NB4 (cell line): ENCODE measurements at regions not wholly inside any gene's neighbourhood (a gene's known extent, or its start where the extent isn't known, plus 50 kb on each side); places are given as distances from the start of the nearest gene placed in this dataset.

Experiments
- MYC ChIP-seq: IDR thresholded peaks from 2 replicates; pipeline ENCODE4 v1.6.1; 2011; ENCODE audit warnings: low read depth, low read length
- POLR2A ChIP-seq: IDR thresholded peaks from 2 replicates; pipeline ENCODE4 v1.6.1; 2011; ENCODE audit warnings: mild to moderate bottlenecking; ENCODE audit not compliant: insufficient read length; ENCODE audit errors: extremely low read depth
- TF ChIP-seq, protein P1 (sequence below): IDR thresholded peaks from one replicate; pipeline ENCODE4 v1.5.1; 2012; ENCODE audit warnings: low read depth, low read length
- TF ChIP-seq, protein P2 (sequence below): IDR thresholded peaks from 2 replicates; pipeline ENCODE4 v1.6.1; 2011; ENCODE audit warnings: low read depth, low read length

DNA sequence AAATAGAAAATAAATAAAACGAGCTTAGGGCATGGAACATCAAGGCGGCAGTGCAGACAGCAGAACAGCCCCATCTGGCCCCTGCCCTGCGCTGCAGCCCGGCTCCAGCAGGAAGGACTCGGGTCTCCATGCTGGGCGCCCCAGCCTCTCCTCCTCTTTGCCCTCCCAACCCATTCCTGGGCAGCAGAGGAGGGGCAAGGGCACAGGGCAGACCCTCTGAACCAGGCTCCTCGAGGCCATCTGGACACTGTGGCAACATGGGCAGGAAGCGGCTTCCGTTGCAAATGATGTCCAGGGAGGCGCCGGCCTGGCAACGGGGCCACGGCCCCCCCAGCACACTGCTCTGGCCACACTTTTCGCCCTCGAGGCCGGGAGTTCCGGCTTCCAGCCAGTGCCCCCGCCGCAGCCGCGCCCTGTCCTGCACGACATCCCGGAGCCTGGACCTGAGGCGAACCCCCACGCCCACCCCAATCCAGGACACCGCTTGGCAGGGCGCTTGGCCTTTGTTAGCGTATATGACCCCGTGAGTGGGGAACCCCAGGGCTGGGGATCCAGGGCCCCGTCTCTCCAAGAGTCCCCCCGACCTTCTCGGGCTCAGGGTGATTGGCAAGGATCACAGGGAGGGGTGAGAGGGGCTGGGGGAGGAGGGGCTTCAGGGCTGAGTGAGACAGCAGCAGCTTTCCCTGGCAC, 192.1 kb downstream of the IGLL1 start:
- TF ChIP-seq, protein P1, sequence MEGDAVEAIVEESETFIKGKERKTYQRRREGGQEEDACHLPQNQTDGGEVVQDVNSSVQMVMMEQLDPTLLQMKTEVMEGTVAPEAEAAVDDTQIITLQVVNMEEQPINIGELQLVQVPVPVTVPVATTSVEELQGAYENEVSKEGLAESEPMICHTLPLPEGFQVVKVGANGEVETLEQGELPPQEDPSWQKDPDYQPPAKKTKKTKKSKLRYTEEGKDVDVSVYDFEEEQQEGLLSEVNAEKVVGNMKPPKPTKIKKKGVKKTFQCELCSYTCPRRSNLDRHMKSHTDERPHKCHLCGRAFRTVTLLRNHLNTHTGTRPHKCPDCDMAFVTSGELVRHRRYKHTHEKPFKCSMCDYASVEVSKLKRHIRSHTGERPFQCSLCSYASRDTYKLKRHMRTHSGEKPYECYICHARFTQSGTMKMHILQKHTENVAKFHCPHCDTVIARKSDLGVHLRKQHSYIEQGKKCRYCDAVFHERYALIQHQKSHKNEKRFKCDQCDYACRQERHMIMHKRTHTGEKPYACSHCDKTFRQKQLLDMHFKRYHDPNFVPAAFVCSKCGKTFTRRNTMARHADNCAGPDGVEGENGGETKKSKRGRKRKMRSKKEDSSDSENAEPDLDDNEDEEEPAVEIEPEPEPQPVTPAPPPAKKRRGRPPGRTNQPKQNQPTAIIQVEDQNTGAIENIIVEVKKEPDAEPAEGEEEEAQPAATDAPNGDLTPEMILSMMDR = no peak
- TF ChIP-seq POLR2A (no peak), MYC (no peak)
- TF ChIP-seq, protein P2, sequence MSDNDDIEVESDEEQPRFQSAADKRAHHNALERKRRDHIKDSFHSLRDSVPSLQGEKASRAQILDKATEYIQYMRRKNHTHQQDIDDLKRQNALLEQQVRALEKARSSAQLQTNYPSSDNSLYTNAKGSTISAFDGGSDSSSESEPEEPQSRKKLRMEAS = no peak
